Spinal cord (tissue), 9 donors: ENCODE measurements at regions not wholly inside any gene's neighbourhood (a gene's known extent, or its start where the extent isn't known, plus 50 kb on each side); places are given as distances from the start of the nearest gene placed in this dataset.
A peak's percentile ranks its signal among the peaks of the same experiment; 100 is the strongest.

Experiments
- DNase-seq, 6 donors: peaks; one replicate each; pipeline versions ENCODE4 v3.0.0 to v3.0.0-alpha.2; 2013 to 2015; ENCODE audit warnings: low spot score in 6 of 6, low read depth in 4 of 6
- H3K27ac ChIP-seq: one replicate; pipeline ENCODE4 v1.5.1; 2013; ENCODE audit warnings: low read depth, low read length, control low read depth
- H3K27me3 ChIP-seq: one replicate; pipeline ENCODE4 v1.6.1; 2013; ENCODE audit warnings: low read length; ENCODE audit not compliant: control insufficient read depth, insufficient read depth
- H3K36me3 ChIP-seq: one replicate; pipeline ENCODE4 v1.6.1; 2013; ENCODE audit warnings: low read length; ENCODE audit not compliant: control insufficient read depth, insufficient read depth
- H3K4me1 ChIP-seq: one replicate; pipeline ENCODE4 v1.6.1; 2013; ENCODE audit warnings: low read length; ENCODE audit not compliant: control insufficient read depth, insufficient read depth
- H3K4me3 ChIP-seq: one replicate; pipeline ENCODE4 v1.5.1; 2013; ENCODE audit warnings: low read depth, low read length, control low read depth
- H3K9me3 ChIP-seq: one replicate; pipeline ENCODE4 v1.6.1; 2013; ENCODE audit warnings: low read length; ENCODE audit not compliant: control insufficient read depth, insufficient read depth
- WGBS: methylation state at CpG from one replicate; pipeline ENCODE4 v1.1.5; 2013; ENCODE audit warnings: missing lambda C conversion rate; ENCODE audit not compliant: insufficient coverage; 5-methylcytosine and 5-hydroxymethylcytosine counted together
- donor health status: healthy.

DNA sequence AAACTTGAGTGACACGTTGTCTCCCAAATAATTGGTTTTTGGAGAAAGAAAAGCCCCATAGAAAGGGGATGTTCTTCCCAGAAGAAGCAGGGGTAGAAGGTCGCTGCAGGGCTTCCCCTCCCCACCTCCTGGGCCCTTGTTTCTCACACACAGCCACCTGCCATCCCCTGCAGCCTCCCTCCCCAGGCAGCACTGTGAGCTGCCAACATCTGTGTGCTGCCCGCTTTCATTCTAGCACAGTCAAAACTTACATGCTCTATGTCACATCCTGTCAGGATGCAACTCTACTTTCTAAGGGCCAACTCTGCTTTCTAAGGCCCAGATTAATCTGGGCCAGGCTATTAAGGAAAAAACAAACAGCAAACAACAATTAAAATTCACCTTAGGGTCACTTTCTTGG lies 309.4 kb upstream of the ZC3H12C start:
- H3K27me3 ChIP-seq = no peaks in the 10 kb centered on the region
- no peak overlapping the region for H3K27ac ChIP-seq
- WGBS = 43% methylated on average over 2 of the region's 3 CpGs
- no peaks in the 10 kb centered on the region for H3K9me3 ChIP-seq
- H3K4me3 ChIP-seq = no peak overlapping the region
- no peak for DNase-seq
- peaks cover 3% of the 10 kb centered on the region for H3K4me1 ChIP-seq
- H3K36me3 ChIP-seq = no peaks in the 10 kb centered on the region

DNA sequence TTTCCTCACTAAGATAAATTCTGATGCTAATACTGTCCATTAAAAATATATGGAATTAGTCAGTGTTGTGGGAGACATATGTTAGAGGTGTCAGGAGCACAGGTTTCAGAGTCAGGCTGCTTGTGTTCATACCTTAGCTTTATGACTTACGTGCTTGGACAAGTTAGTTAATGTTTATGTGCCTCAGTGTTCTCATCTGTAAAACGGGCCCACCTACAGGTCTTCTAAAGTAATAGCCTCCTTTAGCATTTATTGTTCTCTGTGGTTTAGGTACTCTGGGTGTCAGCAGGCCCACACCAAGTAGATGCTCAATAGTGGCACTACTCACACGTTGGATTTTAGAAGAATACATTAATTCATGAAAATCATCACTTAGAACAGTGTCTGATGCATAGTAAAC lies 308.7 kb upstream of the ZC3H12C start:
- no peaks in the 10 kb centered on the region for H3K27me3 ChIP-seq
- 100% methylated on average over 1 of the region's 3 CpGs for WGBS
- no peaks in the 10 kb centered on the region for H3K9me3 ChIP-seq
- peaks cover 3% of the 10 kb centered on the region for H3K4me1 ChIP-seq
- no peak overlapping the region for H3K4me3 ChIP-seq
- H3K36me3 ChIP-seq = no peaks in the 10 kb centered on the region
- H3K27ac ChIP-seq = no peak overlapping the region
- no peak for DNase-seq

DNA sequence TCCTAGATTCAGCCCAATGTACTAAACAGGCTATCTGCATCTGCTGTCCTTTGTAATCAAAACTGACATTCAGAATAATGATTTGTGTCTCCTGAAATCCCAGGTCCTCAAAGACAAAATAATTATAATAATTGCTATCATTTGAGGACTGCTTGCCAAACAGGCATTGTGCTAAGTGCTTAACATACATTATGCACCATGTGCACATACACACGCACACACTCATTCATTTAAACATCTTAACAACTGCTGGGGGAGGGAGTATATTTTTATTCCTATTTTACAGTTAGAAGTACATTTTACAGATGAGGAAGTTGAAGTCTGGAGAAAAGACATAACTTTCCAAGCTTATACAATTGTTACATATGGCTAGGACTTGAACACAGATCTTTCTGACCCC lies 308.0 kb upstream of the ZC3H12C start:
- Histone ChIP-seq H3K27ac (no peak overlapping the region), H3K4me1 (peaks cover 3% of the 10 kb centered on the region), H3K27me3 (no peaks in the 10 kb centered on the region), H3K4me3 (no peak overlapping the region), H3K9me3 (no peaks in the 10 kb centered on the region), H3K36me3 (no peaks in the 10 kb centered on the region)
- no peak for DNase-seq
- no CpG with 5 or more reads among the region's 1 CpG for WGBS

DNA sequence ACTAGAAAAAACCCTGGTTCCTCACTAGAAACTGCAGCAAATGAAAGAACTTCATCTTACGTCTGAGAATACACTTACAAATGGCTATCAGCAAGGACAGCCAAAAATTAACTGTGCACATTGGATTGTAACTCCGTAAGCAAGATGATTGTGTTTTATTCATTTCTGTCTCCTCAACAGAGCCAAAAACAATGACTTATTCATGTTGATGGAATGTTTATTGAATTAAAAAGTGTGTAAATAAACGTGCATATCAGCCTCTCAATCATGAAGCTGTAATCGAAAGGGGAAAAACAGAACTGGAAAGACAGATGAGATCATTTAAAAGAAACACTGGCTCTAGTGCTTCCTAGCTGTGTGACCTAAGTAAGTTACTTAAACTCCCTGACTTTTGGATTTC lies 307.5 kb upstream of the ZC3H12C start:
- H3K36me3 ChIP-seq = no peaks in the 10 kb centered on the region
- WGBS = 40% methylated on average over 1 of the region's 4 CpGs
- H3K4me1 ChIP-seq = peaks cover 3% of the 10 kb centered on the region
- no peaks in the 10 kb centered on the region for H3K27me3 ChIP-seq
- no peak overlapping the region for H3K4me3 ChIP-seq
- DNase-seq = no peak
- no peaks in the 10 kb centered on the region for H3K9me3 ChIP-seq
- no peak overlapping the region for H3K27ac ChIP-seq

DNA sequence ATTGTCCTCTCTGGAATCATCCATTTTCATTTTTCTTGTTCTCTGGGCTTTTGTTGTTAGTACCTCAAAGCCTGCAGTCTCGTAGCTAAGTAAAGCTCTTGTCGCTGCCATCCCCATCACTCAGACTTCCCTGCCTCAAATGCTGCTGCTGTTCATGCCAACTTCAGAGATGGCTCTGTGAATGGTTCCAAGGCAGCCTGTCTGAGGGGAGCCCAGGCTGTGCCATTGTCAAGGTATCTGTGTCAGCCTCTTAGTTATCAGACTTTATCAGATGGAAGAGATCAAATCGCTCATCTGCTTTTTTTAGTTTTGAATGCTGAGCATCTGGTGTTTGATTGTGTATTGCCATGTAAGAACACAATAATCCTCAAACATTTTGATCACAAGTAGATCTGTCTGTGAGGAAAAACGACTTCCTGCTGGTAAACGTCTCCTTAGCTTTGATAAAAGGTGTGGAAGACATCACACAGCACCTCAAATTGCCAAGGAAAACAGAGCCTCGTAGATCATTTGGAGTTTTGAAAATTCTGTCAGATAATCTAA lies 304.2 kb upstream of the ZC3H12C start:
- Histone ChIP-seq H3K27ac (no peak overlapping the region), H3K27me3 (no peaks in the 10 kb centered on the region), H3K36me3 (no peaks in the 10 kb centered on the region), H3K4me1 (no peaks in the 10 kb centered on the region), H3K9me3 (no peaks in the 10 kb centered on the region), H3K4me3 (no peak overlapping the region)
- 60% methylated on average over 1 of the region's 6 CpGs for WGBS
- peak in 2 of 6 donors; percentile 18 to 61 for DNase-seq

DNA sequence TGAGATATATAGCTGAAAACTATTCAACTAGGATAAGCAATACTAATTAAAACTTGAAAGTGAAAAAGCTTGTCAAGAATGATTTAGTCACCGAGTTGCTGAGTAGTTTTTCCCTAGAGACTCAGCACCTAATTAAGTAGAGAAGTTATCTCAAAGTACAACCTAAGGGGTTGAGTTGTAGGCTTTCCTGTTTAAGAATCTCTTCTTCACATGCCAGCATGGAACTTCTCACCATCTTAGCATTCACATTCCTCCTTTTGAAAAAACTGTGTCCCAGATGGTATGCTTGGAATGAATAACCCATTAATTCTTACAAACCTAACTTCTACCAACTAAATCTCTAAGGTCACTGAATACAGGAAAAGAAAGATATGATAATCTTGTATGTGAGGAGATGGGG lies 303.3 kb upstream of the ZC3H12C start:
- no peaks in the 10 kb centered on the region for H3K27me3 ChIP-seq
- H3K36me3 ChIP-seq = no peaks in the 10 kb centered on the region
- H3K27ac ChIP-seq = no peak overlapping the region
- no CpG with 5 or more reads among the region's 1 CpG for WGBS
- no peaks in the 10 kb centered on the region for H3K9me3 ChIP-seq
- no peak for DNase-seq
- no peak overlapping the region for H3K4me3 ChIP-seq
- H3K4me1 ChIP-seq = no peaks in the 10 kb centered on the region

DNA sequence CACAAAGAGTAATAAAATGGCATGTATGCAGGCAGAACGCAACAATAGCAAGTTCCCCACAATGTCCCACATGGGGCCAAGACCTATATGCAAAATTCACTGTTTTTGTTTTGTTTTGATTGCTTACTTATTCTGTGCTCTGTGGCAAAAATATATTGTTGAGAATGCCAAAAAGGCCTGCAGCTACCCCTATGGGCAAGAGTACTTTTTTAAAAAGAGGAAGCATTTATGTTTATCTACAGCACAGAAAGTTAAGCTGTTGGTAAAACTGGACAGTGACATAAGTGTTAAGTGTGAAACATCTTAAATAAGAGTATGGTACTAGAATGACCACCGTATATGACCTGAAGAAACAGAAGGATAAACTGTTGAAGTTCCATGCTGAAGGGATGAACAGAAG lies 301.9 kb upstream of the ZC3H12C start:
- H3K27ac ChIP-seq = no peak overlapping the region
- 100% methylated on average over 2 of the region's 2 CpGs for WGBS
- H3K9me3 ChIP-seq = no peaks in the 10 kb centered on the region
- H3K4me1 ChIP-seq = no peaks in the 10 kb centered on the region
- H3K27me3 ChIP-seq = no peaks in the 10 kb centered on the region
- H3K36me3 ChIP-seq = no peaks in the 10 kb centered on the region
- no peak for DNase-seq
- H3K4me3 ChIP-seq = no peak overlapping the region

DNA sequence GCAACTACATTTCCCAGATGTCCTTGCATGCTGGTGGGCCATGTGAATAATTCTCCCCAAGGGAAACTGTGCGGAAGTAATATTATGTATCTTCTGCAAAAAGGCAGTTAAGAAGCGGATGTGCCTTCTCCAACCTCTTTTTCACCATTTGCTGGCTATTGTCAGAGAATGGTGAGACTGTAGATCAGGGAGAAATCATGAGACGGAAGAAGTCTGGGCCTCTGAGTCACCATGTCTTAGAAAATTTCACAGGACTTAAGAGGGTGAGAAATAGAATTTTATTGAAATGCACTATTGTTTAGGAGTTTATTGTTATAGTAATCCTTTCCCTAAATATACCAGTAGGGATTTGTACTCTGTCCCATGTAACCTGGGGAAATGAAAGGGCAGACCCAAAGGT lies 298.7 kb upstream of the ZC3H12C start:
- Histone ChIP-seq H3K27me3 (no peaks in the 10 kb centered on the region), H3K9me3 (no peaks in the 10 kb centered on the region), H3K27ac (no peak overlapping the region), H3K4me3 (no peak overlapping the region), H3K36me3 (no peaks in the 10 kb centered on the region), H3K4me1 (no peaks in the 10 kb centered on the region)
- WGBS = no CpG with 5 or more reads among the region's 3 CpGs
- DNase-seq = no peak

DNA sequence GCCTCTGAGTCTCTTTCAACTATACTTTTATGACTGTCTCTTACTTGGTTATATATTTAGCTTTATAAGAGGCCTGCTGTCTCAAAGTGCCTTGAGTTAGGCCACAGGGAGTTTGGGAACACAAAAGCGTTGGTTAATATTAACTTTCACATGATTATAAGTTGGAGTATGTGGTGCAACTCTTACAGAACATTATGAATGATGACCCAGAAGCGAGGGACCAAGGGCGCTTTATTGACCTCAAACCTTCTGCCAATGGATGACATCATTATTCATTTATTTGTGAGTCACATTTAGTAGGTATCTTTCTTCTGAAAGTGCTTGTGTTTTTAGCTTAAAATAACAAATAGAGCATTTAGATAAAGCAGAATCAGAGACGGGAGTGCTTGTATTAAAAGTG lies 298.0 kb upstream of the ZC3H12C start:
- no peaks in the 10 kb centered on the region for H3K36me3 ChIP-seq
- H3K27ac ChIP-seq = no peak overlapping the region
- H3K27me3 ChIP-seq = no peaks in the 10 kb centered on the region
- 100% methylated on average over 1 of the region's 4 CpGs for WGBS
- H3K9me3 ChIP-seq = no peaks in the 10 kb centered on the region
- H3K4me3 ChIP-seq = no peak overlapping the region
- DNase-seq = no peak
- H3K4me1 ChIP-seq = no peaks in the 10 kb centered on the region

DNA sequence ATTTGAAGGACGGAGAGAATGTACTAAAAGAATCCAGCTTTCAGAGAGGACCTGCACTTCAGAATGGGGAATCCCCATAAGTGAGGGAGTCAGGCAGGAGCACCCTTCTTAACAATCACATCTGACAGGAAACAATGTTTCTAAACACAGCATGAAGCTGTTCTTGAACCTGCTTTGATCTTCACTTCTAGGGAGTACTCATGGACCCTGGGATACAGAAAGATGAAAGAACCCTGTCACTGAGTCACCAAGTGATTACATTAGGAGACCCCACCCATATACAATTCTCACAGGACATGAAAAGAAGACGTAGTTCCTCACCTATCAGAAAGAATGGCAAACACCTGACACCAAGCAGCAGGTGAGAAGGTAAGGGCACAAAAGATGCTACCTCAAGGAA lies 296.9 kb upstream of the ZC3H12C start:
- H3K4me3 ChIP-seq = no peak overlapping the region
- 90% methylated on average over 2 of the region's 2 CpGs for WGBS

More for the DNA sequence above, 296.9 kb upstream of the ZC3H12C start:
- no peak overlapping the region for H3K27ac ChIP-seq
- no peaks in the 10 kb centered on the region for H3K27me3 ChIP-seq
- no peak for DNase-seq
- no peaks in the 10 kb centered on the region for H3K36me3 ChIP-seq
- H3K4me1 ChIP-seq = no peaks in the 10 kb centered on the region
- no peaks in the 10 kb centered on the region for H3K9me3 ChIP-seq
